ENCODE measurements at regions not wholly inside any gene's neighbourhood (a gene's known extent, or its start where the extent isn't known, plus 50 kb on each side); places are given as distances from the start of the nearest gene placed in this dataset.

GRCh38 chr10:42933448-42934340 is 143.2 kb upstream of the RET start:
- TF ChIP-seq CTCF (tag by site-specific recombination; IDR thresholded peaks at IDR 0.05) (no peak), PATZ1 (tag by site-specific recombination; IDR thresholded peaks at IDR 0.05) (no peak), ZBTB26 (tag by site-specific recombination; optimal IDR thresholded peaks at IDR 0.05) (no peak), ZNF501 (tag by site-specific recombination; IDR thresholded peaks at IDR 0.05) (no peak), ZNF292 (tag by site-specific recombination; IDR thresholded peaks at IDR 0.05; ENCODE audit: borderline replicate concordance, low read depth) (no peak), ZNF530 (tag by site-specific recombination; IDR thresholded peaks at IDR 0.05; ENCODE audit: low read depth) (no peak), ZNF2 (tag by site-specific recombination; IDR thresholded peaks at IDR 0.05) (no peak), ZNF274 (IDR thresholded peaks at IDR 0.05; ENCODE audit: low read length) (no peak), ZNF274 (tag by site-specific recombination; IDR thresholded peaks at IDR 0.05; ENCODE audit: borderline replicate concordance) (no peak), BCL11A (tag by site-specific recombination; IDR thresholded peaks at IDR 0.05; ENCODE audit: low read depth) (no peak), ZBTB7A (tag by site-specific recombination; IDR thresholded peaks at IDR 0.05; ENCODE audit: low read depth) (no peak)

Data from HEK293 (cell line).